ENCODE measurements at regions not wholly inside any gene's neighbourhood (a gene's known extent, or its start where the extent isn't known, plus 50 kb on each side); places are given as distances from the start of the nearest gene placed in this dataset.

DNA sequence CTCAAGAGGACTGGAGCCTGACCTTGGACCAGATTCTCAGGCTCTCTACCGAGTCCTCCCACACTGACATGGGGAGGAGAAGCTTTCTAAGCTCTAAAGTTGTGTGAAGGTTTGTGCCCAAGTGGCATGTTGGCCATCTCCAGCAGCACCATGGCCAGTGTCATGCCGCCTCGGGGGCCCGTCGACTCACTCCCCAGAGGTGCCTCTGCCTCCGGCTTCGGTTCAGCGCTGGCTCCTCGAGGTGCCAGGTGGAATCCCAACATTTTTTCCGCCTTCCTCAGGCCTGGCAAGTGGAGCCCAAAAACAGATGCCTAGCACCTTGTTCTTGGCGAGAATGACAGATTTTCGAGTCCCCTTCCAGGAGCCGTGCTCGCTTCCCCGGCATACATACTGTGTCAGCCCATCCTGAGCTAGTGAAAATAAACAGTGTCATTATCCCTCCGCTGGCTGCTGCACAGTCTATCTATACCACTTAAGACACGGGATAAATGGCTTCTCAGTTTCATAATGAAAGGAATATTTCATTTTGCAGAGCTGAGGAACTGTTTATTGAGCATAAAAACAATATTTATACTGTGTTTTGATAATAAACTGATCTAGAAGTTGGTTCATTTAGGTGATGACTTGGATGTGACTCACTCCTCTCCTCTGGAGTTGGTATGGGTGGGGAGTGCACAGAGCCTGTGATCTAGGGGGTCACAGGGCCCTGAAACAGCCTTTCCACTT is 328.5 kb upstream of the TLE3 start:
- DNase-seq (ENCODE audit: low read depth): no peak

DNA sequence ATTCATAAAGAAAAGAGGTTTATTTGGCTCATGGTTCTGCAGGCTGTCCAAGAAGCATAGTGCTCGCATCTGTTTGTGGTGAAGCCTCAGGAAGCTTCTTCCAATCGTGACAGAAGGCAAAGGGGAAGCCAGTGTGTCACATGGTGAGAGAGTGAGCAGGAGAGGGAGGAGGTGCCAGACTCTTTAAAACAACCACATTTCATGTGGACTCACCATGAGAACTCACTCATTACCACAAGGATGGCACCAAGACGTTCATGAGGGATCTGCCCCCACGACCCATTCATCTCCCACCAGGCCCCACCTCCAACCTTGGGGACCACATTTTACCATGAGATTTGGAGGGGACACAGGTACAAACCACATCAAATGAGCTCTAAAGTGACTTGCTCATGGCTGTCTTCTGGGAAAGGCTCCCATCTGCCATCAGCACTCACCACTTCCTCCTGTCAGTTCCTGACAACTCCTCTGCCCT is 327.3 kb upstream of the TLE3 start:
- no peak for DNase-seq (ENCODE audit: low read depth)

DNA sequence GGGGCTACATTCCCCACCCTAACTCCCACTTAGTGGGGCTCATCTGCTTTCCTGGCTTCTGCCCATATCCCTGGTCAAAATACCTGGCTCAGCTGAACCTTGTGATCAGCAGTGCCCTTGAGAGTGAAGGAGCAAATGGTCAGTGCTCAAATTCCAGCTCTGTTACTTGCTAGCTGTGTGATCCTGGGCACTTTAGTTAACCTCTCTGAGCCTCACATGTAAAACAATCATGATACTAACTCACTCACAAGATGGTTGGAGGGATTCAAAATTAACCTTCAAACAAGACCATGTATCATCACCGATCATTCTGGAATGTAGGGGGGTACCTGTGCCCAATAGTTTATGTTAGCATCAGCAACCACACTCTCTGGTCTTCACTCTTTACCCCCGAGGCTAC is 325.6 kb upstream of the TLE3 start:
- no peak for DNase-seq (ENCODE audit: low read depth)

DNA sequence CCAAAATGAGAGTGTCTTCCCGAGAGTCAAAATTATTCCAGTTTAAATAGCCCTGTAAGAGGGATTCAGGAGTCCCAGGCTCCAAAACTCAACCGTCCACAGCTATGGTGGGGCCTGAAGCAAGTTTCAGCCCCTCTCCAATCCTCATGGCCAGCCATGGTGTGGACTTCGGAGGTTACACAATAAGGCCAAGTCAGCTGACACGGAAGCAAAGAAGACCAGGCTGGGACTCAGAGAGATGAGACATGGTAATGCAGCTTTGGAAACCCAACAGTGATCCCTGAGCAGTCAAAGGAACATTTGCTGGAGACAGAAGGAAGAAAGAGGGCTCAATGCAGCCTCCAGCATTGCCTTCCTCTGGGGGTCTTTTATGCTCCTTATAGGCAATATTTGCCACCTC is 324.6 kb upstream of the TLE3 start:
- DNase-seq (ENCODE audit: low read depth): no peak

DNA sequence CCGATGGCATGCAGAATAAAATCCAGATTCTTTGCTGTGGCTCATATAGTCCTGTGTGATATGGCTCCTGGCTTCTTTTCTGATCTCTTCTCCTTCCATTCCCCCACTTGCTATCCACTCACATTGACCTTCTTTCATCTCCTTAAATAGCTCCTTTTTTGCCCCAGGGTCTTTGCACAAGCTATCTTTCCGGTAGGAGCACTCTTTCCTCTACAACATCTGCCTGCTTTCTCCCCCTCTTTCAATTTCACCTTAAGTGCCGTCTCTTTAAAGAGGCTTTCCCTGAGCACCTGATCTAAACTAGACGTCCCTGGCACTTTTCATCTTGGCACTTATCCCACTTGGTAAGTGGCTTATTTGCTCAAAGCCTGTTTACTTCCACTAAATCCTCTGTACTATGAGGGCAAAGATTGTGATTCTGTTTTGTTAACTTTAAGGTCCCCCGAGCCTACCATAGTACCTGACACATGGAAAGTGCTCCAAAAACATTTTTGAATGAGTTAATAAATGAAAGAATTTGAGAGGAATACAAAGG is 323.3 kb upstream of the TLE3 start:
- no peak for DNase-seq (ENCODE audit: low read depth)

DNA sequence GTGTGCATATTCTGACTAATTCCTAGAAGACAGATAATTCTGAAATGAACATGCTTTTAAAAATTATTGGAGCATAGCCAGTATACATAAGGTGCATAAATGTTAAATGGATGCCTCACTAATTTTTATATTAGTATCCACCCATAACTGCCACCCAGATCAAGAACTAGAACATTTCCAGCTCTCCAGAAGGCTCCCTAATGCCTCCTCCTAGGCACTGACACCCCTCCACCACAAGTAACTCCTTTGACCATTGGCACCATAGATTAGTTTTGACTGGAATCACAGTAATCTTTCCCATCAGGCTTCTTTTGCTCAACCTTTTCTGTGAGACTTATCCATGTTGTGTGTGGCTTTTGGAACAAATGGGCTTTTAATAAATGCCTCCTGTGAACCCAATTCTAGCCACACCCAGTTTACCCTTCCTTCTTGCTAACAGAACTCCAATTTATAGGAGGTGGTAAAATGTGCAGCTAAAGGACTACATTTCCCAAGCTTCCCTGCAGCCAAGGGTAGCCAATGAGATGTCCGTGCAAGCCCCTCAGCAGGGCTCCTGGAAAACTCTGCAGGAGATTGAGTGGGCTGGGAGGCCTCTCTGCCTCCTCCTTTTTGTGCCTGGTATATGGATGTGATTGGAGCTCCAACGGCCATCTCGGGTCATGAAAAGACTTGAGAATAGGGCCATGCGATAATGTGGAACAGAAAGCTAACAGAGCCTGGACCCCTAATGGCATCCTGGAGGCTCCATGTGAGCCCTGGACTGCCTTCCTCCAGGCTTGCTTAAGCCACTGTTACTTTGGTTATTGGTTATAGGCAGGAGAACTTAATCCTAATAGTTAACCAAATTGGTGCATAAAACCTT is 322.6 kb upstream of the TLE3 start:
- DNase-seq (ENCODE audit: low read depth): no peak

DNA sequence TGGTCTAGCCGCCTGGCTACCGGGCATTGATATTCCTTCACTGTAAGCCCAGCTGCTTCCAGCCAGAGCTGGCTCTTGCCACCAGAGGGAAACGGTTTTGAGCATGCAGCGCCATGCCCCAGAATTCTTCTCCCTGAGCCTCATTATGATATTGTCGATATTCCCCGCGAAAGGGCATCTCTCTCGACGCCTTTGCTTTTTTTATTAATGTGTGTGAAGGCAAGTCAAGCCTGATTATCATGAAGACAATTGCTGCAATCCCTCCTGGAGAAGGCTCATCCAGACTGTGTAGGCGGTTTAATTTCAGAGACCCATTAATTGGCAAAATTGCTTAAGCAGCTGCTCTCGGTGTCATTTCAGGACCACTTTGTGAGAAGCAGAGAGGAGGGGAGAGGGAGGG is 321.2 kb upstream of the TLE3 start:
- DNase-seq (ENCODE audit: low read depth): no peak

DNA sequence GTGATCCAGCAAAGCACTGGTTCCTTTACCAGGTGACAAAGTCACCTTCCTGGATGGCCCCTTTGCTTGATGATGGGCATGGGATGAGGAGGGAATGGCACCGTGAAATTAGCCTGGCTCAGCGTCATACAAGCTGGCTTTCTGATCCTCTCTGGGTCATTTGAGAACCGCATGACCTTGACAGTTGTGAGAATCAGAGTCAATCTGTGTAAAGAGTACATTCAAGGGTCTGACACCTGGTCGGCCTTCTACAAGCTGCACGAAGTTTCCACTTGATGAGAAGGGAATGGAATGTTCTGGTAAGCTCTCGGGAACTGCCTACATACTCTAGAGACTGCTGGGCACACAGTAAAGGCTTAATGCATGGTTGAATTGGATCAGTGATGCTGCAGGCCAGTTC is 319.8 kb upstream of the TLE3 start:
- DNase-seq (ENCODE audit: low read depth): no peak

DNA sequence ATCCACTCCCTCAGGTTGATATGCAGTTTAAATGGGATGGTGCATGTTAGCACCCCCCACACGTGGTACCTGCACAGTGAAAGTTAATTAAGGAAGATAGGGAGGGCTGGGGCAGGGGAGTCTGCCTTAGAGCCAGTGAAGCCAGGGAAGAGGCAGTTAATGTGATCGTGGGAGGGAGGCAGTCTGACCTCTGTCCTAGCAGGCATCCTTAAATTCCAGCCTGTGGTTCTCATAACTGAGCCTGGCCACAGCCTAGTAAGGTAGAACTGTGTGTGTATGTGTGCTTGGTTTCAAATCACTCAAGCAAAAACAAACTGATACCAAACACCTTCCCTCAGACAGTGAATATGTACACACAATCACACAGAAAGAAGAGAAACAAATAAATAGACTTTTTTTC is 319.1 kb upstream of the TLE3 start:
- DNase-seq (ENCODE audit: low read depth): no peak

DNA sequence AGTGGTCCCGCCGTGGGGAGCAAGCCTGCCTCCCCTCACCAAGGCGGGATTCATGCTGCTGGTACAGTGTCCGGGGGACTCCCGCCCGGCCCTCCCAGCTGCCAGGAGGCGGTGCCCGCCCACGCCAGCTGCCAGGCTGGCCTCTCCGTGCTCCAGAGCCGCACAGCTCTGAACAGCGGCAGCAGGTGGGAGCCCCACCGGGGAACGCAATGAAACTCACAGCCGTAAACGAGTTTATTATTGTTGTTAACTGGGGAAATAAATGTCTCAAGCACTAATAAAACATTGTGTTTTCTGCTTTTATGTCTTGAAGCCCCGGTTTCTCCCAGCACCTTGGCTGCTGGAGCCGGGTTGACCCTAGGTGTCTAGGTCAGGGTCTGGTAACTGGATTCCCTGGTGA is 317.7 kb upstream of the TLE3 start:
- no peak for DNase-seq (ENCODE audit: low read depth)

DNA sequence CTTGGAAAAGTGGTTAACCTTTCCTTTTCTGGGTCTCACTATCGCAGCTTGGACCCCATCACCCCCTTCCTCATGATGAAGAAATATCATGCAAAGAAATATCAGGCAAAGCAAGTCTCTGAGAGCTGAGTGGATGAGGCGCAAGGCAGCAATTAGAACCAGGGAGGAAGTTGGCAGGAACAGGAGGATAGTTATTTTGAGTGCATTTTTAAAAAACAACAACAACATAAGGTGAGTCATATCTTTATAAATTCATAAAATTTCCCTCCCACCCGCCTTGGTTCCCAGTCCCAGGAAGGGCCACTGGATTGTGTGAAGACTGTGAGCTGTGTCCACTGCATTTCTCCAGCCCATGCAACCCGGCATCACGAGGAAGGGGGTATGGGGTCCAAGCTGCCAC is 316.9 kb upstream of the TLE3 start:
- DNase-seq (ENCODE audit: low read depth): no peak

DNA sequence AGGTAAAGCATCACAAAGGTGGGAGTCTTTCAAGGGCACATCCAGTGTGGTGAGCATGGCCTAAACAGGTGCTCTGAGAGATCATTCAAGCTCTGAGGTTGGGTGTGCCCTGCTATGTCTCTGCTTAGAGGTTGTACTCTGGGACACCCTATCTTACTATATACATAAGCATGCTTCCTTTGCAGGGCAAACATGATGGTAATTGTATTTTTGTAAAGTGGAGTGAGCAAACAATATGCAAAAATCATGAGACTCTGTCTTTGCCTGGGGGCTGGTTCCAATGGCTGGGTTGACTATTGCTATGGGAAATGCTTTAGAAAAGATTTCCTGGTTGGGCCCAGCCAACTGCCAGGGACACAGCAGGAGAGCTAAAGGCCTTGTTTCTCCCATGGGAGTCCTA is 315.1 kb upstream of the TLE3 start:
- DNase-seq (ENCODE audit: low read depth): no peak

DNA sequence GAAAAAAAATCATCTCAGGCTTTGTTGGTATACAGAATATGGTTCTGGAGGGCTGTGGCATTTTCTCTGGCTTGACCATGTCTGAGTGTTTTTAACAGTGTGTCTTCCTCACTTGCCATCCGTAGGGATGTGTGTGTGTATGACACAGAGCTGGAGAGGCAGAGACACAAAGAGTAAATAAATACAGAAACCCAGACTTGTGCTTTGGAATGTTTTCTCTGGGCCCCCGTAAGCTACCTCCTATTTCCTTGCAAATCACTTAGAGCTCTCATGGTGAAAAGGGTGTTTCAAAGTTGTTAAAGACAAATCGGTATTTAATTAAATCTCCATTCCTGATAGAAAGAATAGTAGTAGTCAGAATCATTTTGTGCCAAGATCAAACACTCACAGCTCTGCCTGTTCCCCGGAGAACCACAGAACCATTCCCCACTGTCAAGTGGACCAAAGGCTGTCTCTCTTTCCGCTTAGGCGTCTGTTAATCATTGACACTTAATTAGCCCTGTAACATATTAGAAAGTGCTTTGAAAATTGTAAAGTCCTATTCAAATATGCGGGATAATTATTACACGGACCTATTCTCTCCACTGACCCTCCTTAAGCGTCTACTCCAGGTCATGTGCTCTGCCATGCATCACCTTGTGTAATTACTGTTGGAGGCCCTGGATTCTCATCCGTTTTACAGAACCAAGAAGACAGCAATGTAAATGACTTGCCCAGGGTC is 313.6 kb upstream of the TLE3 start:
- DNase-seq (ENCODE audit: low read depth): no peak

DNA sequence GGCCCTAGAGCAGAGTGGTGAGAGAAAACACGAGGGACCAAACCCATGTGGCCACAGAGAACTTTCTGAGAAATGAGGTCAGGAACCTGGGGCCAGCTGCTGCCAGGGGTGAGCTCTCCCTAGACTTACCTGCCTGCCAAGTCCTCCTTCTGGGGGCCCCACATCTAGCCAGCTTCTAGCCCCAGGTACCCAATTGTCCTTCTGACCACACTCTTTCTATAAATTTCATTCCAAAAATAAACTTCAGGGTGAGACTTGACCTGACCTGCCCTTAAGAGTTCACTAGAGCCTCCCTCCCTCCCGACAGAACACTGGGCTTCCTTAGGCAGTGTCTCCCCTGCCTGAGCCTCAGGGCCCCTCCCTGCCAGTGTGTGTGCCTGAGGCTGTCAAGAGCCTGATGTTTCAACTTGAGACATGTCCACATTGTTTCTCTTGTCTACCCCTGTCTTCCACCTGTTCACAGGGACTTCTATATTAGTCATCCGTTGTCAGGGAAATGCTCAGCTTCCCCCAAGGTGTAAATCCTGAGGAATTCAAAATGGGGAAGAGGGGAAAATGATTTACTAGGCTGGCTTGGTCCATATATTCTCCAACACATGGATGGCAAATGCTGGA is 312.8 kb upstream of the TLE3 start:
- no peak for DNase-seq (ENCODE audit: low read depth)

DNA sequence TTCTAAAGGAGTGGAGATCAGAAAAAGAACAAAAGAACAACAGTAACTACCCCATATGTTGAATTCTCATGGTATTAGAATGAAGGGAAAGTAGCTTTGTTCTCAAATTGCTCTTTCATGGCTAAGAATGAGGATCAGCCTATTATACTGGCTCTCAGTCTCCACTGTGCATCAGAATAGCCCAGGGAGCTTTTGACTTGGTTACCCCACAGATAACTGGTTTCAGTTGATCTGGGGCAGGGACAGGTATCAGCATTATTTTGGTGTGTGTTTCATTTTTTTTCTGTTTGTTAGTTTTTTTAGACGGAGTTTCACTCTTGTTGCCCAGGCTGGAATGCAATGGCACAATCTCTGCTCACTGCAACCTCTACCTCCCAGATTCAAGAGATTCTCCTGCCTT is 311.7 kb upstream of the TLE3 start:
- DNase-seq (ENCODE audit: low read depth): no peak

DNA sequence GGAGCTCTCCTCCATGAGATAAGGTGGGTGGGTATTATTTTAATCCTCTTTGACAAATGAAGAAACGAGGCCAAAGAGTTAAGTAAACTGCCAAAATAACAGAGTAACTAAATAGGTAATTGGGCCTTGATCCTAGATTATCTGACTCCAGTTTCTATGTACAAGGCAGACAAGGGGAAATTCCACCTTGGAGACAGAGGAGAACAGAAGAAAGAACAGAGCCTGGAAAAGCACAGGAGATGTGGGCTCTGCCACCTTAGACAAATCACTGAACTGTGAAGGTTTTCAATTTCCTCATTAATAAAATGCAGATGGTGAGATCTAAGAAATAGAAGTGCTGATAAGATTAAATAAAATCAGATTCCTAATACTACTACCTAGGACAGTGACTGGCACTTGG is 310.2 kb upstream of the TLE3 start:
- DNase-seq (ENCODE audit: low read depth): no peak

DNA sequence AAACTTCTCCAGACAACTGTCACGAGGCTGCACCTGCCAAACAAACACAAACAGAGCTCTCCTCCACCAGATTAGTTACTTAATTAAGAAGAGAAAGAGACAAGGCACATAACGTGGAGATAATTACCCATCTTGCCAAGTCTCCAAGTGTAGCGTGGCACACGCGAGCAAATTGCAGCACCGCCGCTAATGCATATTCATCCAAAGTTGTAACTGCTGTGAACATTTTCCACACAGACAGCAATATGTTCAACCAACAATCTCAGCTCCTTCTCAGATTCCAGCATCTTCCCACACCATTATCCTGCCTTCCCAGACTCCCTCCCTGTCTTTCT is 309.6 kb upstream of the TLE3 start:
- no peak for DNase-seq (ENCODE audit: low read depth)

DNA sequence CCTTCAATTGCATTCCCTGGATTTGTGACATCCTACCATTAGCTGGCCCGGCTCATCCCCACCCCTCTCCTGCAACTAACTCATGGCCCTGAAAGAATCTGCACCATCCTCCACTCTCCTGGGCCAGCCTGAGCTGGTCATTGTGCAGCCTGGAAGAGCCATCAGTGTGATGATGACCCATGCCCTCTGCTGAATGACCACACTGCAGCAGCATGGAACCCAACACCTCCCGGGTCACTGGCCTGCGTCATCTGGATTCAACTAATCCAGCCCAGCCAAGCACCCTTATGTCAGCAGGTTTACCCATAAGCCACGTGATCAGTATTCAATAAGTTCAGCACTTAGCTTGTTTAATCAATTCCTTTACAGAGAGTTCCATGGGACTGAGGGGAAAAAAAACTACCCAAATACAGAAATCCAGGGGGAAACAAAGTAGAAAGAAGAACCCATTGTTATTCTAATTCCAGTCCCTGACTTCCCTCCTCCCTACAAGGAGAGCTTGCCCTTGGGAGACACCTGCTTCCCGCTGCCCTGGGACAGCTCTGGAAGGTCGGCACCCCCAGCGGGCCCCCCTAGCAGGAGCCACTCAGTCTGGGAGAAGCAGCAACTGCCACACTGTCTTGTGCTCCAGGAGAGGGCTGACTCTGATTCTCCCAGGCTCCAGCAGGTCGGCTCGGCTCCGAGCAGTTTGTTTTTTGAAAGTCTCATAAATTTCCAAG is 309.1 kb upstream of the TLE3 start:
- no peak for DNase-seq (ENCODE audit: low read depth)

DNA sequence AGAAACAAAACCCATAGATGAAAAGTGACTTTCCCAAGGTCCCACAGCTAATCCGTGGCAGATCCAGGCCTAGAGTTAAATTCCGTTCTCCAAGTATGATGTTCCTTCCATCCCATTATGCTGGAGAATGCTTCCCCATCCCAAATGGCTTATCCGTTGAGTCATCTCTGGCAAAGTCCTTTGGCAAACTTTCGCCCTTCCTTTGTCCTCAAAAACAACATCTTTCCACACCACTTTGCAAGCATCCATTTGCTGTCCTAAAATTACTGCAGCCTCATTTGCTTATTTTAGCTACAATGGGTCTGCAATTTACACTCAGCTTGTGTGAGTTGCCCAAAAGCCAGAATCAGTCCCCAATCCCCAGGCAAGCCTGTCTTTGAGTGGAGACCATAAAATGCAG is 304.0 kb upstream of the TLE3 start:
- peak; percentile 80 for DNase-seq (ENCODE audit: low read depth)

DNA sequence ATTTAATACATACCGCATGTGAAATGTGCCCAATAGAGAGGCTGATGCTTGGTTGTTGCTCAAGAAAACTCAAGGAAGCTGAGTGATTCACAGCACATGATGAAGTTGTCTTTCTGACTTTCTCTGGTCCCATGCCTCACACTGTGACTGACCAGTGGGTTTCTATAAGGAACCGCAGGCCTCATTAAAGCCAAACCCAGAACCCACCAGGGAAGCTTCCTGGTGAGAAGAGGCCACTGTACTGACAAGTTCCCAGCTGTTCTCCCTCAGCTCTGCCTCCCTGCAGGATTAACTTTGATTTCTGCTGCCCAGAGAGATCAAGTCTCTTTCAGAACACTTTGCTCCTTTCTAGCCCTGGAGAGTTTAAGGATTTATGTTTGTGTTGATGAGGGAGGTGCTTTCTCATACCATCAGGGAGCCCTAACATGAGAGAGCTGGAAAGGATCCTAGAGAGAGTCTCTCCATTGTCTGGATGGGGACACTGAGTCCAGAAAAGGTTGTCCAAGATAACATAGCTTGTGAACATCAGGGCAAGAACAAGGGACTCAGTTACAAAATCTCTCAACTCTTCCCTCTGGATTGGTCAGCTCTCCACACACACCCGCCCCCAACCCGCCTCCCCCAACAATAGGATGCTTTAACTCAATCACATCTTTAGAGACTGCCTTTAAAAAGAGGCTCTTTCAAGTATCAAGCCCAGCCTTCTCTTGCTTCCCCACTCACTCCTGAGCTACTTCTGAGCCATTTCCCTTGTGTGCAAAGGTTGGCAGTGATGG is 303.2 kb upstream of the TLE3 start:
- DNase-seq (ENCODE audit: low read depth): peak; percentile 89

DNA sequence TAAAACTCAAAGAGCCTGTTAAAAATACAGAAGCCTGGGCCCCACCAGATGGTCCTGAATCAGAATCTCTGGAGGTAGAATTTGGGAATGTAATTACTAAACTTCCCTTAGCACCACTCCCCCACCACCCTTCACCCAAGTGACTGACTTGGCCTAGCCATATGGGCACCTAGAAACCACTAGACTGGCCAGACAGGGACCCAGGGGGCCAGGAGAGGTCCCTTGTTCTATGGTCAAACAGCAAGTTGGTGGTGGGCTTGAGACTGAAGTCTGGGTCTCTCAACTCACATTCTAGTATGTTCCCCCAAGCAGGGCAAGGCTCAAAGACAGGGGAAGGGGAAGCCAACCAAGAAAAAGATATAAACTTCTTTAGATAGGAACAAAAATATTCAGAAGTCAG is 301.5 kb upstream of the TLE3 start:
- no peak for DNase-seq (ENCODE audit: low read depth)
